ENCODE measurements at regions not wholly inside any gene's neighbourhood (a gene's known extent, or its start where the extent isn't known, plus 50 kb on each side); places are given as distances from the start of the nearest gene placed in this dataset.

GRCh38 chr14:66365388-66365787 lies 120.8 kb upstream of the CCDC196 start:
- DNase-seq (ENCODE audit: low read depth): no peak

- no peak for DNase-seq (ENCODE audit: low read depth)
Measured at GRCh38 chr14:66369157-66369697, 116.9 kb upstream of the CCDC196 start.

GRCh38 chr14:66371776-66372175 lies 114.4 kb upstream of the CCDC196 start:
- DNase-seq (ENCODE audit: low read depth): no peak

DNA sequence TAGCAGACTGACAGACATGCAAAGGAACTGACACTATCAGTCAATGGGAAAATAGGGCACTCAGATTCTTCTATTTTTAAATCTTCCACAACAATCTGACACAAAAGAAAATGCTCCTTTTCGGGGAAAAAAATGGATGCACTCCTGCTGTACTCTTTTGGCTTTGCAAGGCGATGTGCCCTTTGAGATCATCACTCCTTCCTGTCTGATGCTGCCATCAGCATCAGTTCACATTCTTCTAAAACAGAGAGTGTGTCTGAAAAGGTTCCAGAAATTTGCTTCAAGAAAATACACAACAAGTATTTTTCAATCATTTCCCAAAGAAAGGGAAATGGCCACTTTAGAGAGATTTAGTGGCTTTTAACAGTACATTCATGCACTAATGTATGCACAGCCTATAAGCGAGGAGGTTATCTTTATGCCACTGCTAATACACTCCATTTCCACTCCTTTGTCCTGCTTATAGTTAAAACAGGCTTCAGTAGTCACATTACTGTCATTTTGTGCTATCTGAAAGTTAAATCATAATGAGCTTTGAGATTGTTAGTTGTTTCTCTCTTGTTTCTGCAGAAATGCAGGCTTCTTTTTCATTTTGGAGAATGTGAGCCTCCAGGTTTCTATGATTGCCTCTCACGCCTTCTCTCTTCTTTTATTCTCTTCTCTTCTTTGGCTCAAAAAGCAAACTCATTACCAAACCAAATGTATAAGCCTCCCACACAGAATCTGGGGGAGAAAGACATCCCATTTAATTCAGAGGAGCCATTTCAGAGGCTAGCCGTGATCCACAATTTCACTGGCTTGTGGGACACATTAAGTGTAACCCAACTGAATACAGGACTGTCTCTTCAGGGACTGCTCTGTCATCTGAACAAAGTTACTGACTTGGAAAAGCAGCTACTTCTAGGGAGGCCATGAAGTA lies 110.9 kb upstream of the CCDC196 start:
- DNase-seq (ENCODE audit: low read depth): no peak

GRCh38 chr14:66377574-66377973 lies 108.6 kb upstream of the CCDC196 start:
- DNase-seq (ENCODE audit: low read depth): no peak

GRCh38 chr14:66378712-66379505 lies 107.3 kb upstream of the CCDC196 start:
- DNase-seq (ENCODE audit: low read depth): no peak

GRCh38 chr14:66380143-66380542 lies 106.0 kb upstream of the CCDC196 start:
- no peak for DNase-seq (ENCODE audit: low read depth)

DNA sequence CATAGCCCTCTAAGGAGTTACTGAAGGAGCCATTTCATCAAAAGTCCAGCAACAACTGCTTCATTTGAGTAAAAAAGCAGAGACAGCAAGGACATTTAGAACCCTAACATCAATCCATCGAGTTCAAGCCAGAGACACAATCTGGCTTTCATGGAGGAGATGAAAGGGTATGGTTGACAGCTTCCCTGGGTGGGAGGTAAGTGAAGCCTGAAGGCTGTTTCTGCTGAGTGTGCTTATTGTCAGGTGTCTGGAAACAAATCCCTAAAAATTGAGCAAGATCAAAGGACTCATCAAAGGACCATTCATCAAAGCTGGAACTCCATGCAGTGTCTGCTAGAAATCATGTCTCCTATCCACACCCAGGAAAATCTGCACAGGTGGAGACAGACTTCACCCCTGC lies 104.4 kb upstream of the CCDC196 start:
- DNase-seq (ENCODE audit: low read depth): no peak

DNA sequence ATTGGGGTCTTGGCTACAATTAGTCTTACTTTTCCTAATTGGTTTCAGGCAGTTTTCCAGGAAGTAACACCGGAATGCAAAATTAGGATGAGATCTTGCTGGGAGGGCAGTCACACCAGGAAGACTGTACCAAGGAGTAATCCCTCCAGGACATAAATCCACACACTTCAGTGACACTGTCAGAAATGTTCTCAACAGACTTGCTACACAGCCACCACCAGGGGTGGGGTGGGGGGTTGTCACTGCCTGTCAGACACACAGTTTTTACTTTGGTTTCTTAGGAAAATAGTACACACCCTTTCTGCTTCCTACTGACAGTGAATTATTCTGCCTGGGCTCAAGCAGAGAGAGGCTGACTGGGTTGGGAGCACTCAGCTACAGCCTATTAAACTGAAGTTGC lies 102.9 kb upstream of the CCDC196 start:
- no peak for DNase-seq (ENCODE audit: low read depth)

DNA sequence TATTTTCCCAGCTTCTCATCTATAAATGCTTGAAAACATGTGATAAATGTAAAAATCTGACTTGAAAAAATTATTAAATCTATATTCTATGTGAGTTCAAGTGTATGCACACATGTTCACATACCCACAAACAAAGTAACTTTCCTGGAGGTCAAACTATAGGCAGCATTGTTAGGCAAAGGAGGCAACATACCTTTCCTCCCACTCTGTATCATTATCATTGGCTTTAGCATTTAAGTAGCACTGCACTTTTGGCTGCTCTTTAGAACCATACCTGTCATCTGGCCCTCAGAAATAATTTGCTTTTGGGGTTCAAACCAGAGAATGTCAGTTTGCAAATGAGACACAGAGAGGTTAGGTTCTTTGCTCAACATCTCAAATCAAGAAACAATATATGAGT lies 102.4 kb upstream of the CCDC196 start:
- no peak for DNase-seq (ENCODE audit: low read depth)

- no peak for DNase-seq (ENCODE audit: low read depth)
Measured at GRCh38 chr14:66388516-66388915, 97.7 kb upstream of the CCDC196 start.

DNA sequence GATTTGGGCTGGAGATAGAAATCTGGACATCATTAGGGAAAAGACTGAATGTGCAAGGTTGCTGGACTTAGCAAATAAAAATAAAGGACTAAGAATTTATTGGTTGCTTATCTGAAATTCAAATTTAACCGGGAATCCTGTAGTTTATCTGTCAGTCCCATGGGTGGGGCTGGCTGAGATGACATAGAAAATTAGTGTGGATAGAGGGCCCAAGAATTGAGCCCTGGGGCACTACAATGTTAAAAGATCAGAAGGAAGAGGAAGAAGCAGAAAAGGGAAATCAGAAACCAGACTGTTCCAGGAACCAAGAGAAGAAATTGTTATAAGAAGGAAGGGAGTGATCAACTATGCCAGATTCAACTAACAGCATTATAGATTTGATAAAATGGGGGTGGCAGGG lies 96.7 kb upstream of the CCDC196 start:
- no peak for DNase-seq (ENCODE audit: low read depth)

DNA sequence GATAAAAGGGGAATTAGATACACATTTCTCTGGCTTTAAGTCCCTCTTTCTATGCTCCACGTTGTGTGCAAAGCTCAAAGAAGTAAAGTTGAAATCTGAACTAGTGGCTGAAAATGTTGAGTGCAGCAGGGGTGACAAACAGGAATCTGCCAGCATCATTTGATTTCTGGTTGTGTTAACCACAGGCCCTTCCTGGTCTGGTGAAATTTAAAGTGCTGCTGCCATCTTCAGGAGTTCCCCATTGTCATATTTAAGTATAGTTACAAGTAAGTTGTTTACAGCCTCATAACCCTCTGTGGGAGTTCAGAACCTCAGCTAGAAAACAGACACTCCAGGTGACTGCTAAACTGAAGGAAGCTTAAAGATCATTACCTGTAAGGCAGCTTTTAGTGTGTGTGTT lies 90.9 kb upstream of the CCDC196 start:
- DNase-seq (ENCODE audit: low read depth): no peak

DNA sequence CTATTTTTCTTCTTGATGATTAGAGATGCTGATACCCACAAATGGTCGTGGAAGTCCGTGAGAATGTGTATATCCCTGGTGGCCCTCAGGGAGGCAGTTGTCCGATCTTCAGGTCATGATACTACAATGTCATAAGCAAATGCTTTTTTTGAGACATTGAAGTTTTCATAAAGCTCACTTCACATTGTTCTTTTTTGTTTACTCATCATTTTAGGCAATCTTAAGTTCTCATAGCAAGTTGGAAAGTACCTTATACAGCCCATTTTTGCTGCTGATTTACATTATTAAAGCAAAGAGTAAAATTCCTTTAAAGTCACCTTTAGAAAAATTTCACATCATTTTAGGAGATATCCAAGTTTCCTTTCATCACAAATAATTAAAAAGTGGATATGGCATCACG lies 90.0 kb upstream of the CCDC196 start:
- DNase-seq (ENCODE audit: low read depth): no peak

GRCh38 chr14:66398437-66398836 lies 87.7 kb upstream of the CCDC196 start:
- no peak for DNase-seq (ENCODE audit: low read depth)

DNA sequence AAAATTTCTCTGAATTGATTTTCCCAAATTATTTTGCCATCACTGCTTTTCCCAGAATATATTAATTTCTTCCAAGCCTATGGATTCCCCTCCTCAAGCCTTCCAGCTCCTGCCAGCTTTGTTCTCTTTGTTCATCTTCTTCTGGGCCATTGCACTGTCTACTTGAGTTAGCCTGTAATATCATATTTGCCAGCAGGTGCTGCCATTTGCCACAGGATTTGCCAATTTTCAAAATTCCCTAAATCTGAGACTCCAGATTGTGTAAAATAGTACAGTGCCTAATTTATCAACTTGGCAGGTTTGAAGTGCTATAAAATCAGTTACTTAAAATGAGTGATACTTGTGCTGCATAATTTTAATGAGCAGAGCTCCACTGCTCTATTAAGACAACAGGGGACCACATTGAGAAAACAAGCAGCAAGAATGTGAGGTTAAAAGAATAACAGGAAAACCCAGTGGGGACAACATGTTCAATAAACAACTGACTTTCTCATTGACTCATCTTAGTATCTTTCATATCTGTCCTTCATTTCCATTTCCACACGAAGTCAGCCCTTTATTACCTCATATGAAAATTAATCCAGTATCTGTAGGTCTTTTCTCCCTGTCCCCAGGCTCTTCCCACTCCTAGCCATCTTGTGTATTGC lies 84.6 kb upstream of the CCDC196 start:
- no peak for DNase-seq (ENCODE audit: low read depth)

GRCh38 chr14:66403183-66403582 lies 83.0 kb upstream of the CCDC196 start:
- DNase-seq (ENCODE audit: low read depth): peak; percentile 8

DNA sequence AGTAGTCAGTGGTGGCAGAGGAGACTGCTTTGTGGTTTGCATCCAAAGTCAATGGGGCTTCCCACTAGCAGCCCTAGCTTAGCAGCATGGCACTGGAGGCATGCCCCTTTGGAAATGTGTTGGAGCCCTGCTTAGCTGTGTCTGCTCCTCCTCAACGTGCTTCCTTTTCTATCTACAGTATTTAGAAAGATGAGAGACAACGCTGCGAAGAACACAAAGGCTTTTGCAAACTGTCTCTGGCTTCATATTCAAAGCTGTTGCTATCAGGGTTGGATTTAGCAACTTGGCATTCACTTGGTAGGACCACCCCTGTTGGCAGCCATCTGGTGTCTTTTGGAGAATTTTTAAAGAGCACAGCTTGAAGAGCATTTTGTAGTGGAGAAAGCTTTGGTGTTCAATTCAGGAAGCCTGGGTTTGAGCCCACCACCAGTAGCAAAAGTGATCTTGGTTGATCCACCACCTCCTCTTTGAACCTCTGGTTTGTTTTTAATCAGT lies 82.1 kb upstream of the CCDC196 start:
- DNase-seq (ENCODE audit: low read depth): no peak

DNA sequence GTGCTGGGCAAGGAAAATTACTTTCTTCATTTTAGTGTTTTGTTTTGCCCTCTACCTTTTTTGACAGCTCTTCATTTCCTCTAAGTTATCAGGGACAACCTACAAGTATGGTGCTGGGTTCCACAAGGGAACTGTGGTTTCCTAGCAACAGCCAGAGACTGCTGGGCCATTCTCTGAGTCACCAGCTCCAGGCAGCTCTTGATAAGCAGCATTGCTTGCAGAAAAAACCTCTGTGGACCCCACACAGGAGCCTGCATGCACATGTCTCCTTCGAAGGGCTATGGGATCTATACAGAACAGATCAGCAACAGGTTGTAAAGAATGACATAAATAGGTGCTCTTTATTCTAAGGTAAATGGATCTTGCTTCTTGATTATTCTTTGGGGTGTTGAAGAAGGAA lies 81.0 kb upstream of the CCDC196 start:
- DNase-seq (ENCODE audit: low read depth): no peak

GRCh38 chr14:66413901-66414300 lies 72.3 kb upstream of the CCDC196 start:
- no peak for DNase-seq (ENCODE audit: low read depth)

- DNase-seq (ENCODE audit: low read depth): no peak
Measured at GRCh38 chr14:66414511-66414910, 71.7 kb upstream of the CCDC196 start.
